ENCODE measurements at regions not wholly inside any gene's neighbourhood (a gene's known extent, or its start where the extent isn't known, plus 50 kb on each side); places are given as distances from the start of the nearest gene placed in this dataset.

DNA sequence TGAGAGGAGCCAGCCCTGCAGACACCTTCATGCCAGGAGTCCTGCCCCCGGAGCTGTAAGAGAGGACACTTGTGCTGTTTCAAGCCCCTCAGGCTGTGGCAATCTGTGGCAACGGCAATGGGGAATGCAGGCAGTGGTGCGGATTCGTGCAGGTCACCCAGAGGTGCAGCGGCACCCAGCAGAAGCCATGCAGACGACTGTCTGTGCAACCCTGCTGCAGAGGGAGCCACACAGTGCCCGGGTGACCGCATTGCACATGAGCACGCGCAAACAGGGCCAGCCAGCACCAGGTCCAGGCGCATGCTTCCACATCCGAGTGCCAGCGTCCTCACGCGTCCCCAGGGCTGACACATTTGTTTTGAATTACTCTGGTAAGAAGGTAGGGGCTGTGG is 84.8 kb upstream of the GPC1 start:
- TF ChIP-seq, protein P1, sequence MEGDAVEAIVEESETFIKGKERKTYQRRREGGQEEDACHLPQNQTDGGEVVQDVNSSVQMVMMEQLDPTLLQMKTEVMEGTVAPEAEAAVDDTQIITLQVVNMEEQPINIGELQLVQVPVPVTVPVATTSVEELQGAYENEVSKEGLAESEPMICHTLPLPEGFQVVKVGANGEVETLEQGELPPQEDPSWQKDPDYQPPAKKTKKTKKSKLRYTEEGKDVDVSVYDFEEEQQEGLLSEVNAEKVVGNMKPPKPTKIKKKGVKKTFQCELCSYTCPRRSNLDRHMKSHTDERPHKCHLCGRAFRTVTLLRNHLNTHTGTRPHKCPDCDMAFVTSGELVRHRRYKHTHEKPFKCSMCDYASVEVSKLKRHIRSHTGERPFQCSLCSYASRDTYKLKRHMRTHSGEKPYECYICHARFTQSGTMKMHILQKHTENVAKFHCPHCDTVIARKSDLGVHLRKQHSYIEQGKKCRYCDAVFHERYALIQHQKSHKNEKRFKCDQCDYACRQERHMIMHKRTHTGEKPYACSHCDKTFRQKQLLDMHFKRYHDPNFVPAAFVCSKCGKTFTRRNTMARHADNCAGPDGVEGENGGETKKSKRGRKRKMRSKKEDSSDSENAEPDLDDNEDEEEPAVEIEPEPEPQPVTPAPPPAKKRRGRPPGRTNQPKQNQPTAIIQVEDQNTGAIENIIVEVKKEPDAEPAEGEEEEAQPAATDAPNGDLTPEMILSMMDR (IDR thresholded peaks at IDR 0.05; ENCODE audit: poor library complexity): no peak
- TF ChIP-seq EZH2 (IDR thresholded peaks at IDR 0.05; ENCODE audit: borderline replicate concordance) (no peak), EZH2phosphoT487 (IDR thresholded peaks at IDR 0.05; ENCODE audit: low read depth, severe bottlenecking, unreplicated experiment) (no peak)
